ENCODE measurements at regions not wholly inside any gene's neighbourhood (a gene's known extent, or its start where the extent isn't known, plus 50 kb on each side); places are given as distances from the start of the nearest gene placed in this dataset.
"Not testable (repeated sequence)": the region's sequence is repeated elsewhere in the genome, so short reads cannot be mapped to it uniquely, and the experiment has no call there.

- no peak overlapping the region for H4K12ac ChIP-seq (ENCODE audit: low read depth, low read length)
- H3K79me2 ChIP-seq (ENCODE audit: control insufficient read depth, insufficient read depth, low read length, poor library complexity): no peaks in the 10 kb centered on the region
- H3K18ac ChIP-seq (ENCODE audit: low read length): no peak overlapping the region
- H4K91ac ChIP-seq (ENCODE audit: low read depth, low read length): no peak overlapping the region
- H3K4me3 ChIP-seq (ENCODE audit: low read depth, low read length): no peak overlapping the region
- H3K27me3 ChIP-seq (ENCODE audit: insufficient read depth, low read length): no peaks in the 10 kb centered on the region
- H2BK12ac ChIP-seq (ENCODE audit: low read length): no peak overlapping the region
- no peak overlapping the region for H3K4me2 ChIP-seq (ENCODE audit: low read length)
- no peaks in the 10 kb centered on the region for H3K36me3 ChIP-seq (ENCODE audit: control insufficient read depth in 1 of 2, insufficient read depth in 2 of 2, low read length in 2 of 2)
- H3K79me1 ChIP-seq (ENCODE audit: low read length): peaks cover 5% of the 10 kb centered on the region
- H3K9me3 ChIP-seq (ENCODE audit: insufficient read depth, low read depth, low read length): no peaks in the 10 kb centered on the region
- H4K8ac ChIP-seq (ENCODE audit: low read depth, low read length): no peak overlapping the region
- no peak overlapping the region for H3K9ac ChIP-seq (ENCODE audit: low read length)
- no peak overlapping the region for H2AFZ ChIP-seq (ENCODE audit: insufficient read depth, low read length, poor library complexity)
- no peak overlapping the region for H3K4ac ChIP-seq (ENCODE audit: low read depth, low read length)
- no peak overlapping the region for H3K14ac ChIP-seq (ENCODE audit: low read length)
- H3K27ac ChIP-seq (ENCODE audit: low read depth, low read length): no peak overlapping the region
- H2BK120ac ChIP-seq (ENCODE audit: insufficient read depth, low read length, poor library complexity): no peak overlapping the region
- peaks cover 4 to 7% of the 10 kb centered on the region in 2 experiments for H3K4me1 ChIP-seq (ENCODE audit: control insufficient read depth in 1 of 2, insufficient read depth in 2 of 2, low read length in 2 of 2)
- no peak overlapping the region for H2AK5ac ChIP-seq (ENCODE audit: low read length)
- H3K23ac ChIP-seq (ENCODE audit: low read length): no peak overlapping the region
- no peak for DNase-seq
- no peak overlapping the region for H2BK5ac ChIP-seq (ENCODE audit: low read depth, low read length, poor library complexity)
Measured at GRCh38 chr12:66819587-66819986, 140.7 kb upstream of the GRIP1 start.

GRCh38 chr12:66822961-66823360, 144.1 kb upstream of the GRIP1 start:
- no peak overlapping the region for H3K27ac ChIP-seq (ENCODE audit: low read depth, low read length)

GRCh38 chr12:66823857-66824570, 145.1 kb upstream of the GRIP1 start:
- Histone ChIP-seq H2AK5ac (ENCODE audit: low read length) (no peak overlapping the region), H3K4me1 (ENCODE audit: control insufficient read depth in 1 of 2, insufficient read depth in 2 of 2, low read length in 2 of 2) (peaks cover 4 to 7% of the 10 kb centered on the region in 2 experiments), H3K23ac (ENCODE audit: low read length) (no peak overlapping the region), H3K36me3 (ENCODE audit: control insufficient read depth in 1 of 2, insufficient read depth in 2 of 2, low read length in 2 of 2) (no peaks in the 10 kb centered on the region), H3K4me2 (ENCODE audit: low read length) (peak overlapping the region; percentile 49), H2BK120ac (ENCODE audit: insufficient read depth, low read length, poor library complexity) (no peak overlapping the region), H3K79me2 (ENCODE audit: control insufficient read depth, insufficient read depth, low read length, poor library complexity) (no peaks in the 10 kb centered on the region), H3K27ac (ENCODE audit: low read depth, low read length) (peak overlapping the region; percentile 70), H3K79me1 (ENCODE audit: low read length) (peaks cover 5% of the 10 kb centered on the region), H4K12ac (ENCODE audit: low read depth, low read length) (no peak overlapping the region), H2AFZ (ENCODE audit: insufficient read depth, low read length, poor library complexity) (no peak overlapping the region), H3K18ac (ENCODE audit: low read length) (no peak overlapping the region), H2BK5ac (ENCODE audit: low read depth, low read length, poor library complexity) (no peak overlapping the region), H3K9ac (ENCODE audit: low read length) (no peak overlapping the region), H3K9me3 (ENCODE audit: insufficient read depth, low read depth, low read length) (no peaks in the 10 kb centered on the region), H3K4me3 (ENCODE audit: low read depth, low read length) (no peak overlapping the region), H3K4ac (ENCODE audit: low read depth, low read length) (no peak overlapping the region), H2BK12ac (ENCODE audit: low read length) (no peak overlapping the region), H4K8ac (ENCODE audit: low read depth, low read length) (no peak overlapping the region), H3K14ac (ENCODE audit: low read length) (no peak overlapping the region), H3K27me3 (ENCODE audit: insufficient read depth, low read length) (no peaks in the 10 kb centered on the region), H4K91ac (ENCODE audit: low read depth, low read length) (no peak overlapping the region)
- WGBS (ENCODE audit: extremely low coverage, insufficient coverage, insufficient read length): no CpG with 5 or more reads among the region's 5 CpGs
- peak; percentile 82 to 95 for DNase-seq

More at GRCh38 chr12:66822961-66823360, 144.1 kb upstream of the GRIP1 start:
- Histone ChIP-seq H2AK5ac (ENCODE audit: low read length) (no peak overlapping the region), H3K4me1 (ENCODE audit: control insufficient read depth in 1 of 2, insufficient read depth in 2 of 2, low read length in 2 of 2) (peaks cover 4 to 7% of the 10 kb centered on the region in 2 experiments), H3K36me3 (ENCODE audit: control insufficient read depth in 1 of 2, insufficient read depth in 2 of 2, low read length in 2 of 2) (no peaks in the 10 kb centered on the region), H3K23ac (ENCODE audit: low read length) (no peak overlapping the region), H4K12ac (ENCODE audit: low read depth, low read length) (no peak overlapping the region), H4K8ac (ENCODE audit: low read depth, low read length) (no peak overlapping the region), H3K14ac (ENCODE audit: low read length) (no peak overlapping the region), H3K4ac (ENCODE audit: low read depth, low read length) (no peak overlapping the region), H3K4me3 (ENCODE audit: low read depth, low read length) (no peak overlapping the region), H3K18ac (ENCODE audit: low read length) (no peak overlapping the region), H3K9me3 (ENCODE audit: insufficient read depth, low read depth, low read length) (no peaks in the 10 kb centered on the region), H2BK5ac (ENCODE audit: low read depth, low read length, poor library complexity) (no peak overlapping the region), H2BK12ac (ENCODE audit: low read length) (no peak overlapping the region), H3K9ac (ENCODE audit: low read length) (no peak overlapping the region), H3K27me3 (ENCODE audit: insufficient read depth, low read length) (no peaks in the 10 kb centered on the region), H2AFZ (ENCODE audit: insufficient read depth, low read length, poor library complexity) (no peak overlapping the region), H3K79me2 (ENCODE audit: control insufficient read depth, insufficient read depth, low read length, poor library complexity) (no peaks in the 10 kb centered on the region), H4K91ac (ENCODE audit: low read depth, low read length) (no peak overlapping the region), H3K79me1 (ENCODE audit: low read length) (peaks cover 5% of the 10 kb centered on the region), H3K4me2 (ENCODE audit: low read length) (no peak overlapping the region), H2BK120ac (ENCODE audit: insufficient read depth, low read length, poor library complexity) (no peak overlapping the region)
- peak in 1 of 2 donors; percentile 34 for DNase-seq

- H3K4me2 ChIP-seq (ENCODE audit: low read length); H3K9ac ChIP-seq (ENCODE audit: low read length); H4K8ac ChIP-seq (ENCODE audit: low read depth, low read length); H2AFZ ChIP-seq (ENCODE audit: insufficient read depth, low read length, poor library complexity); H4K12ac ChIP-seq (ENCODE audit: low read depth, low read length); H3K36me3 ChIP-seq (ENCODE audit: control insufficient read depth in 1 of 2, insufficient read depth in 2 of 2, low read length in 2 of 2); H2BK120ac ChIP-seq (ENCODE audit: insufficient read depth, low read length, poor library complexity); H3K79me1 ChIP-seq (ENCODE audit: low read length); H3K27ac ChIP-seq (ENCODE audit: low read depth, low read length); H3K23ac ChIP-seq (ENCODE audit: low read length); H3K4ac ChIP-seq (ENCODE audit: low read depth, low read length); H3K18ac ChIP-seq (ENCODE audit: low read length); DNase-seq; H3K9me3 ChIP-seq (ENCODE audit: insufficient read depth, low read depth, low read length); H4K91ac ChIP-seq (ENCODE audit: low read depth, low read length); H3K27me3 ChIP-seq (ENCODE audit: insufficient read depth, low read length); H3K79me2 ChIP-seq (ENCODE audit: control insufficient read depth, insufficient read depth, low read length, poor library complexity); H2AK5ac ChIP-seq (ENCODE audit: low read length); H3K14ac ChIP-seq (ENCODE audit: low read length); H3K4me1 ChIP-seq (ENCODE audit: control insufficient read depth in 1 of 2, insufficient read depth in 2 of 2, low read length in 2 of 2); H2BK5ac ChIP-seq (ENCODE audit: low read depth, low read length, poor library complexity); H2BK12ac ChIP-seq (ENCODE audit: low read length); H3K4me3 ChIP-seq (ENCODE audit: low read depth, low read length): not testable (repeated sequence)
- no CpG with 5 or more reads among the region's 2 CpGs for WGBS (ENCODE audit: extremely low coverage, insufficient coverage, insufficient read length)
Measured at GRCh38 chr12:66825921-66826320, 147.0 kb upstream of the GRIP1 start.
